Gastrocnemius medialis (tissue), 4 donors: ENCODE measurements at regions not wholly inside any gene's neighbourhood (a gene's known extent, or its start where the extent isn't known, plus 50 kb on each side); places are given as distances from the start of the nearest gene placed in this dataset.

ENCODE experiments used
- CTCF ChIP-seq, 5 experiments: fragments of 450-650 bp in 3 of 5; fragments of 200-600 bp in 2 of 5; sonication (generic) in 2 of 5; IDR thresholded peaks in 4 of 5; conservative IDR thresholded peaks in 1 of 5; 1 replicate in 4 of 5; 2 replicates in 1 of 5; pipeline ENCODE4 v1.5.1; 2016 to 2019; ENCODE audit warnings: antibody characterized with exemption in 5 of 5, mild to moderate bottlenecking in 3 of 5, moderate library complexity in 3 of 5
- POLR2A ChIP-seq, 2 donors: fragments of 450-650 bp; IDR thresholded peaks; one replicate each; pipeline ENCODE4 v1.6.1; 2017; ENCODE audit warnings: antibody characterized with exemption in 2 of 2, mild to moderate bottlenecking in 2 of 2, moderate library complexity in 2 of 2

- no peak for TF ChIP-seq CTCF (IDR thresholded peaks at IDR 0.05 in 4 of 5, conservative IDR thresholded peaks at IDR 0.05 in 1 of 5)
- TF ChIP-seq POLR2A (IDR thresholded peaks at IDR 0.05) = no peak
These were observed 248.6 kb downstream of the OPA1 start for GRCh38 chr3:193841581-193841980.
